Stimulated activated CD4-positive, alpha-beta T cell treated with anti-CD3 and anti-CD28 coated beads, Interleukin-12 subunit alpha, Interleukin-12 subunit beta, amount 100 ng/mL, for 24 hours (primary cell): ENCODE measurements at regions not wholly inside any gene's neighbourhood (a gene's known extent, or its start where the extent isn't known, plus 50 kb on each side); places are given as distances from the start of the nearest gene placed in this dataset.
"Not testable (repeated sequence)": the region's sequence is repeated elsewhere in the genome, so short reads cannot be mapped to it uniquely, and the experiment has no call there.

Experiments used
- DNase-seq, 2 experiments: peaks; one replicate each; pipeline ENCODE4 v3.0.0-alpha.2; 2020; ENCODE audit warnings: low read depth in 2 of 2

DNA sequence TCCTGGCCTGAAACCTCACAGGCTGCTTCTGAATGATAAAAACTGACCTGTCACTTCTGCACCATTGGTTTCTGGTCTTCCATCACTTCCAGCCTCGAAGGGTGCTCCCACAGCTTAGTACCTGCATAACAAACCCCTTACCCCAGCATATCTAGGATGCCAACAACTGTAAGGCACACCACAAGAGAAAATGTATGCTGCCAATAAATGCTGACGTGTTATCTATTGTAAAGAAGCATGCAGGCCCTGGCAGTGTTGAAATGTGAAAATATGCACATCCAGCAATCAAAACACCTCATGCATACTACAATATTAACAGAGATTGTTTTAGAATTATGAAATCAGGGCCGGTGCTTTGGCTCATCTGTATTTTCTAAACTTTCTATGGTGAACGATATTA lies 242.0 kb upstream of the NSMCE3 start:
- DNase-seq: no peak

DNA sequence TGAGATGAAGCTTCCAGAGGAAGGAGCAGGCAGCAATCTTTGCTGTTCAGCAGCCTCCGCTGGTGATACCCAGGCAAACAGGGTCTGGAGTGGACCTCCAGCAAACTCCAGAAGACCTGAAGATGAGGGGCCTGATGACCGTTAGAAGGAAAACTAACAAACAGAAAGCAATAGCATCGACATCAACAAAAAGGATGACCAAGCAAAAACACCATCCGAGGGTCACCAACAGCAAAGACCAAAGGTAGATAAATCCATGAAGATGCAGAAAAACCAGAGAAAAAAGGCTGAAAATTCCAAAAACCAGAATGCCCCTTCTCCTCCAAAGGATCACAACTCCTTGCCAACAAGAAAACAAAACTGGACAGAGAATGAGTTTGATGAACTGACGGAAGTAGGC lies 235.9 kb upstream of the NSMCE3 start:
- not testable (repeated sequence) for DNase-seq

DNA sequence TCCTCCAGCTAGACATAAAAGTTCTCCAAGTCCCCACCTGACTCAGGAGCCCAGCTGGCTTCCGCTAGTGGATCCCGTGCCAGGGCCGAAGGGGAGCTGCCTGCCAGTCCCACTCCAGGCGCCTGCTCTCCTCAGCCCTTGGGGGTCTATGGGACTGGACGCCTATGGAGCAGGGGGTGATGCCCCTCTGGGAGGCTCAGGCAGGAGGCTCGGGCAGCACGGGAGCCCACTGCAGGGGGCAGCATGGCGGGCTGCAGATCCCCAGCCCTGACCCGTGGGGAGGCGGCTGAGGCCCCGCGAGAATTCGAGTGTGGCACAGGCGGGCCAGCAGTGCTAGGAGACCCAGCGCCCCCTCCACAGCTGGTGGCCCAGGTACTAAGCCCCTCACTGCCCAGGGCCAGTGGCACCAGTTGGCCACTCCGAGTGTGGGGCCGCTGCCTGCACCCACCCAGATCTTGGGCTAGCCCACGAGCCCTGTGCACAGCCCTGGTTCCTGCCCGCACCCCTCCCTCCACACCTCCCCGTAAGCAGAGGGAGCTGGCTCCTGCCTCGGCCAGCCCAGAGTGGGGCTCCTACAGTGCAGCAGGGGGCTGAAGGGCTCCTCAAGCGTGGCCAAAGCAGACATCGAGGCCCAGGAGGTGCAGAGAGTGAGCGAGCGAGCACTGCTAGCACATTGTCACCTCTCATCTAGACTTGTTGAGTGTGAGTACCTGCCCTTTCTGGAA lies 221.3 kb upstream of the NSMCE3 start:
- no peak for DNase-seq

DNA sequence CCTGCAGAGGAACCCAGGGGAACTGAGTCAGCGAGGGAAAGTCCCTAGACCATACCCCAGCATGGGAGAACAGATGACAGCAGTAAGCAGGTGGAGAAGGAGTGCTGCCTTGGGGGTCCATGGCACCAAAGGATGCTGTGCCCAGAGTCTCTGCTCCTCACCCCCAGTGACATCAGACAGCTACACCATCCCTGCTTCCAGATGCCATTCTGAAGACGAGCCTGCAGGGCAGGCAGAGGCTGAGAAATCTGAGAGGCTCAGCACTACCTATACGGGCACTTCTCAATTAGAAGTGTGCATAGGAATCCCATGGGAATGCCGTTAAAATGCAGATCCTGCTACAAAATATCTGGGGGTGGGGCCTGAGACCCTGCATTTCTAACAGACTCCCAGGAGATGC lies 211.3 kb upstream of the NSMCE3 start:
- no peak for DNase-seq

DNA sequence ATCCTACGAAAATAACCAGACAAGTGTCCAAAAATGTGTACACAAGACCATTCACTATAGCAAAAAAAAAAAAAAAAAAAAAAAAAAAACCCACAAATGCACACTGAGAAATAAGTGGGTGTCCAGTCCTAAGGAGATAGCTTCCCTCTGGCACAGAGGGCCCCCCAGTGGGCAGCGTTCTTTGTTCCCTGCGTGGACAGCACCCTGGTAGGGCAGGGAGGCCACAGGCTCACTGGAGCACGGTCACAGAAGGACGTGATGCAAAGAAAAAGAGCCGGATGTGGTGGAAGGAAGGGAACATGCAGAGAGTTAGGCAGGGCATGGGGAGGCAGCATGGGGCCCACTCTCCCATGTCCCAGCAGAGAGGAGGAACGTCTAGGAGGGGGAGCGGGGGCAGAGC lies 210.7 kb upstream of the NSMCE3 start:
- no peak for DNase-seq

DNA sequence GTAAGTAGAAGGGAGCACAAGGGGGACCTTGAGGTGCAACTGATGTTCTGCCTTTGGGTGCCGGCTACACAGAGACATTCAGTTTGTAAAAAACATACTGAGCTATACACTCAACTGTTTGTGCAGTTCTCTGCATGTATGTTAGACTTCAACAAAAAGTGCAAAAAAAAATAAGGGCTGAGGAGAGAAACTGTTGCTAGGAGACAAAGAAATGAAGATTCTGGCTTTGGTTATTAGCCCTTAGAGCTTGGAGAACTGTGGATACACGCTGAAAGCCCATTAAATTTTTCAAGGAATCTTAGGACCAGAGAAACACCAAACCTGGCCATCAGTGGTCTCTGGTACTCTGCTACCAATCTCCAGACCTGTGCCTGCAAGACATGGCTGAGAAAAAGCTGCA lies 207.6 kb upstream of the NSMCE3 start:
- DNase-seq: no peak

DNA sequence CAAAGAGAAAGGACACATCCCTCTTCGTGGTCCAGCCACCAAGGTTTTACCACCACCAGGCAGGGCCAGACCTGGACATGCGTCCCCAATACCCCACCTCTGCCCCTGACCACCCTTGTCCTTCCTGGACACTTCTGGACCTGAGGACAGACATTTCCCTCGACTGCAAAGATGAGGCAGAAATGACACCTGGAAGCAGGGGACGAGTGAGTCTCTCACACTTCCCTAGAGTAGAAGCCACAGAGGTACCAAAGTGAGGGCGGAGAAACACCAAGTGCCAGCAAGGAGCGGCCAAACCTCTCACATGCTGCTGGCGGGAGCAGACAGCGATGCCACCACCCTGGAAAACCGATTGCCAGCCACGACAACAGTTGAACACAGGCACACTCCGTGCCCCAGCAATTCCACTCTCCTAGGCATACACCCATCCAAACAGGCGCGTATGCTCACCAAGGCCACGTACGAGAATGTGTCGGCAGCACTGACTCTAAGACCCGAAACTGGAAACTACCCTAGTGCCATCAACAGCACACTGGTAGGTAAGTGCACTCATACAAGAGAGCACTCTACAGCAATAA lies 207.0 kb upstream of the NSMCE3 start:
- DNase-seq: no peak

DNA sequence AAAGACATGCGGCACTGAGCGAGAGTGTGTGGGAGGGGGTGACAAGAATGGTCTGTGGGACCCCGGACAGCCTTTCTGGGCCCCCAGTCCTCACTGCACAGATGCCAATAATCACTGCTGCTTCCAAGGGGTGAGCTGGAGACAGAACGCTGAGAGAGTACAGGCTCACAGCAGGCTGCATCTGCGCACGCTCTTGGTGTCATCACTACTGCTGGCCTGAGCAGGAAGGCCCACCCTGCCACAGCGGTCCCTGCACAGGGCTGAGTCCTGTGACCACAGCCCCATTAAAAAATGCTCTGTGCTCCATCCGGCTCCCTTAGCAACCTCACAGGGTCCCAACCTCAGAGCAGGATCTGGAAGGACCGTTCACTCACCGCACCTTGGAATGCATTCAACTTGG lies 205.5 kb upstream of the NSMCE3 start:
- no peak for DNase-seq

DNA sequence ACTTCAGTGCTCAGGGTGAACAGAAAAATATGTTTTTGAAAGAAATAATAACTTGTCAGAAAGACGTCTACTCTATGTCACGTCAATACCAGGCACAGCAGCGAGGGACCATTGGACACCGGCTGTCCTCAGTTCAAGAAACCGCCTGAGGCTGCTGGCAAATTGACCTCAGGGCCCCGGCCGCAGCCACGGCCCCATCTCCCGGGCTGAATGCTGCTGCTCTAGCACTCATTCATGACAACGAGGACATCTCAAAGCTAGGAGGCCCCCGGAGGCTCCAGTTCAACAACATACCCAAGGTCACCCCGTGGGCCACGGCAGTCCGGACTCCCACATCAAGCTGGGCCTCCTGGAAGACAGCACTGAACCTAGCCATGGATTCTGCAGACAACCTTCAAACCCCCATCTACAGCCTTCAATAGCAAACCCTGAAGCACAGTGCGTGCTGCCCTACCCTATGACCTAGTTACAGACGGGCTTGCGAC lies 204.0 kb upstream of the NSMCE3 start:
- DNase-seq: no peak

DNA sequence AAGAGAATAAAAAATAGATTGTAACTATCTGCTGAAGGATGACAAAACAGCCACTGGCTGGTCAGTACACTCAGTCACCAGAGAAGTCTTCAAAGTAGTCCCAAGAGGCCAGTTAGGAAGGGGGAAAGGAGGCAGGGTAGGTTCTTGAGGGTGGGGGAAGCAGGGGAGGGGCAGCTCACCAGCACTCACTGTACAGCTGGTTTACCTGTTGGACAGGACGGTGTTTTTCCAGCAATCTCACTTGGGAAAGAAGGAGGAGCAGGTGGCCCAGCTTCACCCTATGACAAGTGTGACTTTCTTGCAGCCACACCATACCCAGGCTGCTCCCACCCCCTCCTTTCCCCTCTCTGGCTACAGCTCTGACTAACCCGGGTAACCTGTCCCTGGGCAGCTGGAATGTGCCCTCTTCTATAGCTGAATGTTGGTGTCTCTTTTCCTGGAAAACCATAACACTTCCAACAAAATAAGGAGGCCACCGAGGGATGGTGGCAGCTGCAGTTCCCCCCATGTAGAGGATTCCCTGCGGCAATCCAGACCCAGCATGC lies 203.4 kb upstream of the NSMCE3 start:
- no peak for DNase-seq

DNA sequence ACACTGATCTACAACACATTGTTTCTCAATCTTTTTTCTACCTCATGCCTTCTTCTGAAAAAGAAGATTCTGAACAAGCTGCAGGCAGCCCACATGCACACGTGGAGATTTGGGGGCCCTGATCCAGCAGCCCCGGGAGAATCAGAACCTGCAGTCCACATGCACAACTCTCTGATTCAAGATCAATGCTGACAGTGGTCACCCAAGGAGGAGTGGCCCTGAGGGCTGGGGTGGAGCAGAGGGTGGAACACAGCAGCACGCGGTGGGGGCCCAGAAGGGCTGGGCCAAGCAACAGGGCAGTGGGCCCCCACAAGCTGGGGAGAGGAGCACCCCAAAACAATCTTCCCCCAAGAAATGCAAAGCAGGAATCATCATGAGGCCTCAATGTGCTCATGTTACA lies 202.1 kb upstream of the NSMCE3 start:
- no peak for DNase-seq

DNA sequence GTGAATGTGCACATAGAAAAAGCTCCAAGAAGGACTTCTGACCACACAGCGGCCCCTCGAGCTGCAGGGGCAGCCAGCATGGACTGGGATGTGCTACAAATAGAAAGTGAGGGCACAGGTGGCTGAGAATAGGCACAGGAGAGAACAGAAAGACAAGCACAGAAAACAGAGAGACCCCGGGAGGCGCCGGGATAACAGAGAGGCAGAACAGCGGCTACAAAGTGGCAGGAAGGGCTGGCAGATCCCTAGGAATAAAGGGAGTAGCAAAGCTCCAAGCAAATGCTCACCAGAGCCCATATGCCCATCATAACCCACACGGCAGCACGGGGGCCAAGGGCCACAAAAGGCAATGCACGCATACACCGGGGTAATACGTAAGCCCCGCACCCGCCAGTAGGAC lies 201.7 kb upstream of the NSMCE3 start:
- no peak for DNase-seq

DNA sequence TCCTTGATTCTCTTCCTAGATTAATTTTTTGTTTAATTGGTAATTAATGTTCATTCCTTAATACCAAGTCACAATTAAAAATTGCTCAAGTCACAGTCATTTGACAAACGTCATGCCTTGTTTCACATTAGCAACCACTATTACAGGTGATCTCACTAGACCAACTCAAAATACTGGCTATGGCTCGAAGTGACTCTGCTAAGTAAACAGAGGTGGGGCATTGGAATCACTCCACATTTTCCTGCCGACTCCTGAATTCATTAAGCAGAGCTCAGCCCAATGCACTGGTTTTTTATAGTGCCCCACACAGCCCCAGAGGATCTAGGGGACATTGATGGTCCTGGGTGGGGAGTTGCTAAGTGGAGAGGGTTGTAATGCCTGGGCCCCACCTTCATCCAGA lies 201.2 kb upstream of the NSMCE3 start:
- DNase-seq: no peak

DNA sequence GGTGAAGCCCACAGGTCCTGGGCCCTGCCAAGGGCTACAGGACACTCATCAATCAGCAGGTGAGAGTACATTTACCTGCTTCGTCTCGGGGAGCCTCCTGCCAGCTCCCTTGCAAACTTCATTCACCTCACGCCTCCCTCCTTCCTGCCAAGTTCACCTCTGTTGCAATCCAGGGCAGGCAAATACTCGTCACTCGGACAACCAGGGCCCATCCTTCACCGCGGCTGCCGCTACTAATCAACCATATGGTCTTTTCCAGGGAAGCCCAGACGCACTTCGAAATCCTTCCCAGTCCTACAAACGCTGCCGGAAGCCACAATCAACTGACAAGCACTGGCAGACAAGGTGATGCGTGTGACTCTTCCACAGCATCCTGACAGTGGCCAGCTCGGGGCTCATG lies 200.7 kb upstream of the NSMCE3 start:
- no peak for DNase-seq

DNA sequence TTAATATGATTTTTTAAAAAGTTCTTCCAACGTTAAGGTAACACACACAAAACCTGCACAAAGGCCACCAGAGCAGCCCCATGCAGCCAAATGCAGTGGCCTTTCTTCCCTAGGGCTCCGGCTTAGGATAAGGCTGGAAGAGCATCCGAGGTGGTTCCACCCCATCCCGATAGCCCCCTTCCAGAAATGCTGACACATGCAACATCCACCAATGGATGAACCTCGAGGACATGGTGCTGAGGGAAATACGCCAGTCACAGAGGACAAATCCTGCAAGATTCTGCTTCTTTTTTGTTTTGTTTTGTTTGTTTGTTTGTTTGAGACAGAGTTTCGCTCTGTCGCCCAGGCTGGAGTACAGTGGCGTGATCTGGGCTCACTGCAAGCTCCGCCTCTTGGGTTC lies 199.3 kb upstream of the NSMCE3 start:
- no peak for DNase-seq

DNA sequence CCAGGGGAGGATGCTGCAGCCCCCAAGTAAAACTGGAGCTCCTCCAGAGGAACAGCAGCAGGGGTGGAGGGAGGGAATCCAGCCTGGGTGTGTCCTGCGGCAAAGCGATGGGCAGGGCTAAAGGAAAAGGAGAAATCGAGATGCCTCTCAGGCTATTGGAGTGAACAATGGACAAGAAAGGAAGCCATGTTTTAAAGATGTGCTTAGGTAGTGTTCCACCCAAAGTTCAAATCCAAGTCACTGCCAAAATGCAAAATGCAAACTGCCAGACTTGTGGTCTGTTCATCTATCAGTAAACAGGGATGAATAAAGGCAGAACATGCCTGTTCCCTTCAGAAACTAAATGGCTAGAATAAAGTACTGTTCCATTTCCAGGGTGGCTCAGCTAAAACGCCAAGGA lies 197.5 kb upstream of the NSMCE3 start:
- no peak for DNase-seq

DNA sequence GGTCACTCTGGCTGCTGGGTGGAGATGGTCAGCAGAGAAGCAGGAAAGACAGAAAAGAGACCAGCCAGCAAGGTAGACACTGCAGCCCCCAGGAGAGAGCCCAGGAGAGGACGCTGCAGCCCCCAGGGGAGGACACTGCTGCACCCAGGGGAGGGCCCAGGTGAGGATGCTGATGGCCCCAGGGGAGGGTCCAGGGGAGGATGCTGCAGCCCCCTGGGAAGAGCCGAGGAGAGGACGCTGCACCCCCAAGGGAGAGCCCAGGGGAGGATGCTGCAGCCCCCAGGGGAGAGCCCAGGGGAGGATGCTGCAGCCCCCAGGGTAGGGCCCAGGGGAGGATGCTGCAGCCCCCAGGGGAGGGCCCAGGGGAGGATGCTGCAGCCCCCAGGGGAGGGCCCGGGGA lies 196.7 kb upstream of the NSMCE3 start:
- no peak for DNase-seq

DNA sequence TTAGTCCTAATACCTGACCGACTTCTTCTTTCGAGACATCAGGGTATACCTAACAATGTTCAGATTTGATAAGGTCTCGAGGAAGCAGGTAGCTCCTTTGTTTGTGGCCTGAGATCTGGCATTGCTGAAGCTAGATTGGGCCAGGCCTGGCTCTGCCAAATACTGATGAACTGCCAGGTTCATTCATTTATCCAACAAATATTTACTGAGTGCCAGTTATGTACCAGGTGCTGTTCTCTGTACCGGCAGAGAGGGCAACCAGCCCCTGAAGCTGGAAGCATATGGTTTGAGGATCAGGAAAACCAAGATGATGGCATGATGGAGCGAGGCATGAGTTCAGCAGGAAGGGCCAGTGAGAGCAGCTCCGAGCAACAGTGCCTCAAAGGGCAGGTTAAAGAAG lies 196.2 kb upstream of the NSMCE3 start:
- DNase-seq: no peak

DNA sequence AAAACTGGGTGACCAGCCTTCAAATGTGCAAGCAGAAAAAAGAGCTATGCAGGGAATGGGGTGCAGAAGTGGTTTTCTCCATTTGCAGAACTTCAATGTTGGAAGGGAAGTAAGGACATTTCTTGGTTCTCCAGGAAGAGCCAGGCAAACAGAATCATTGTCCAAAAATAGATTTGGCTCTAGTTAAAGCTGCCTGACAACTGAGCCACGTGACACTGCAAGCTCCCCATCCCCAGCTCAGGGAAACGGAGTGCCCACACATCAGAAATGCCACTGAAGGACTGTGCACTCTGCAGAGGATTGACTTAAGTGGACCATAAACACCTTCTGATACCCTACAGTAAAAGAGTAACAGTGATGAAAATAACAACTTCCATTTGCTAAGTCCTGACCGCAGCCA lies 195.6 kb upstream of the NSMCE3 start:
- DNase-seq: no peak

DNA sequence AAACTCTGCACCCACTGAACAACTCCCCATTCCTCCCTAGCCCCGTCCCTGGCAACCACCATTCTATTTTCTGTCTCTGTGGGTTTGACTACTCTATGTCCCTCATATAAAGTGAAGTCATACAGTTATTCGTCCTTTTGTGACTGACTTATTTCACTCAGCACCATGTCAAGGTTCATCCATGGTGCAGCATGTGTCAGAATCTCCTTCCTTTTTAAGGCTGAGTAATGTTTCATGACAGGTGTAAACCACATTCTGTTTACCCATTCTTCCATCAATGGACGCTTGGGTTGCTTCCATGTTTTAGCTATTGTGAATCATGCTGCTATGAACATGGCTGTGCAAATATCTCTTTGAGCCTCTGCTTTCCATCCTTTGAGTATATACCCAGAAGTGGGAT lies 192.3 kb upstream of the NSMCE3 start:
- no peak for DNase-seq

DNA sequence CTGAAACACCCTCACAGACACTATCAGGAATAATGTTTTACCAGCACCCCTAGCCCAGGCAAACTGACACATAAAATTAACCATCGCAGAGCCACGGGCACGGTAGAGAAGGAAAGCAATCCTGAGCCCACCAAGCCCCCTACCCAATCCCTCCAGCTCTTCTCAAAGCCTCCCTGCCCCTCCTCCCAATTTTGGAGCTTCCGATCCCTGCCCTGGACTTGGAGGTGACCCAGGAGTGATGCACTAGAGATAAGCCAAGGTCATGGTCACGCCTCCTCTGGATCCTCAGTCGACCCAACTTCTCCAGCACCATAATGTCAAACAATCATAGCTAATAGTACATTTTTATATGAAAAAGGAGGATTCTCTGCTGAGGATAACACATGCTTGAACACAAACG lies 188.7 kb upstream of the NSMCE3 start:
- DNase-seq: no peak

DNA sequence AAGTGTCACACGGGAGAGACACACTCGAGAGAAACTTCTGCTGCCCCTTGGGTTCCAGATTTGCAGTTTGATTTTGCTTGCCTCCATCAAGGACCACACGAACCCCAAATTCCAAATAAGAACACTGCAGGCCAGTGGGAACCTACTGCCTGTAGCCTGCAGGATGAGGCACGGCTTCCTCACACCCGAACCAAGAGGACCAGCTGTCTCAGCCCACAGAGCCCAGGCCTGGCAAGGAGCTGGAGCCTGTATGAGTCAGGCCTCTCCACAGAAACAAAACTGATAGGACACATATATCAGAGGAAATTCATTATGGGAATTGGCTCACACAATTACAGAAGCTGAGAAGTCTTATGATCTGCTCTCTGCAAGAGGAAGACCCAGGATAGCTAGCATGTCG lies 188.1 kb upstream of the NSMCE3 start:
- DNase-seq: no peak

DNA sequence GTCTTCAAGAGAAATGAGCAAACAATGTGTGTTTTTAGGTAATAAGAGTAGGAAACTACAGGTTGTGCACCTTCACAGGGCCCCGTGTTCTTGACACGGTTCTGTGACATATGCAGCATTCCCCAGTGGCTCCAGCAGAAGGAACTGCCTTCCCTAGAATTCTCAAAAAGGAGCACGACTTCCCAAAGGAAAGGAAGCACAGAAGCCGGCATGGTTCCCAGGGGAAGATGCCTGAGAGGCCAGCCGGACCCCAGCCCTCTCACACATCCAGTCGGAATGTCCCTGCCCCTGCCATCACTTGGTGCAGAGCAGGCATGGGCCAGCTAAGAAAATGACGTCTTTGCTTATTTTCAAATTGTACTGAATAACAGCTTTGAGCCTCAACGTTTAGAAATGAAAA lies 187.3 kb upstream of the NSMCE3 start:
- DNase-seq: no peak

DNA sequence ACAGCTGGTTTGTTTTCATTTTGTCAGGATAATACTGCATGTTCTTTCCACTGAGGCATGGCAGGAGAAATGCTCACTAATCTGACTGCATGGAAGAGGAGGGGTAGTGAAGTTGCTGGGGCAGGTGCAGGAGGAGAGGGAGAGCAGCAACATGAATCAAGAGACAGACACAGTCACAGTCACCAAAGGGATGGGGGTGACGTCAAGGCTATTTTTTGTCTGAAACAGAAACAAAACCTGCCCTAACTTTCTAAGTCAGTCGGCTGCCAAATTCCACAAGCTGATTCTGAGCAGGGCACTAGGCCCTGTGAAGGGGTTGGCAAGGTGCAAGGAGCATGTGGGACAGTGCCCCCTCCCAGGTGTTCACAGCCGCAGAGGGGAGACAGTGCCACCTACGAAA lies 186.6 kb upstream of the NSMCE3 start:
- no peak for DNase-seq
